Fibroblast of pulmonary artery (primary cell): ENCODE measurements at regions not wholly inside any gene's neighbourhood (a gene's known extent, or its start where the extent isn't known, plus 50 kb on each side); places are given as distances from the start of the nearest gene placed in this dataset.

Experiments
- DNase-seq: peaks from one replicate; pipeline ENCODE4 v3.0.0-alpha.2; 2010; ENCODE audit warnings: low read depth
- H3K4me3 ChIP-seq: replicated peaks from 2 replicates; pipeline ENCODE4 v1.5.1; 2011; ENCODE audit warnings: low read depth, mild to moderate bottlenecking, control low read depth, low read length, moderate library complexity
- TF ChIP-seq, protein P1 (sequence below): IDR thresholded peaks from 2 replicates; pipeline ENCODE4 v1.5.1; 2011; ENCODE audit warnings: mild to moderate bottlenecking, control low read depth, low read length, inconsistent platforms; ENCODE audit errors: missing control alignments

DNA sequence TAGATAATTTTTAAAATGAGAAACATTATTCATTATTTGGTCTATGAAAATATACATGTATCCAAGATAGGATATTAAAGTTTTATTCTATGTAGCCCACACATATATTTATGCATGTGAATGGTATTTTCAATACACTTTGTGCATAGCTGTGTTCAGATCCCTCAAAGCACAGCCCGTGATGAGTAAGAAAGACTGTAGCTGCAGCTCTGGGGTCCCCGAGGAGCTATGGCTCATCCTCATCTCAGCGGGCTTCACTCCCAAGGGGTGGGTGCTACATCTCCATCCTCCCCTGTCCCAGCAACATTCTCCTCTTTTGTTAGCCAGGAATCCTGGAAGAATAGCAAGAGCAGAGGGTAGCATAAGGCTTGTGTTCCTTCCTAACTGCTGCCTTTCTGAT, 130.8 kb downstream of the SAMD5 start:
- DNase-seq, result no peak
- no peak overlapping the region for H3K4me3 ChIP-seq
- TF ChIP-seq, protein P1, sequence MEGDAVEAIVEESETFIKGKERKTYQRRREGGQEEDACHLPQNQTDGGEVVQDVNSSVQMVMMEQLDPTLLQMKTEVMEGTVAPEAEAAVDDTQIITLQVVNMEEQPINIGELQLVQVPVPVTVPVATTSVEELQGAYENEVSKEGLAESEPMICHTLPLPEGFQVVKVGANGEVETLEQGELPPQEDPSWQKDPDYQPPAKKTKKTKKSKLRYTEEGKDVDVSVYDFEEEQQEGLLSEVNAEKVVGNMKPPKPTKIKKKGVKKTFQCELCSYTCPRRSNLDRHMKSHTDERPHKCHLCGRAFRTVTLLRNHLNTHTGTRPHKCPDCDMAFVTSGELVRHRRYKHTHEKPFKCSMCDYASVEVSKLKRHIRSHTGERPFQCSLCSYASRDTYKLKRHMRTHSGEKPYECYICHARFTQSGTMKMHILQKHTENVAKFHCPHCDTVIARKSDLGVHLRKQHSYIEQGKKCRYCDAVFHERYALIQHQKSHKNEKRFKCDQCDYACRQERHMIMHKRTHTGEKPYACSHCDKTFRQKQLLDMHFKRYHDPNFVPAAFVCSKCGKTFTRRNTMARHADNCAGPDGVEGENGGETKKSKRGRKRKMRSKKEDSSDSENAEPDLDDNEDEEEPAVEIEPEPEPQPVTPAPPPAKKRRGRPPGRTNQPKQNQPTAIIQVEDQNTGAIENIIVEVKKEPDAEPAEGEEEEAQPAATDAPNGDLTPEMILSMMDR, result no peak

DNA sequence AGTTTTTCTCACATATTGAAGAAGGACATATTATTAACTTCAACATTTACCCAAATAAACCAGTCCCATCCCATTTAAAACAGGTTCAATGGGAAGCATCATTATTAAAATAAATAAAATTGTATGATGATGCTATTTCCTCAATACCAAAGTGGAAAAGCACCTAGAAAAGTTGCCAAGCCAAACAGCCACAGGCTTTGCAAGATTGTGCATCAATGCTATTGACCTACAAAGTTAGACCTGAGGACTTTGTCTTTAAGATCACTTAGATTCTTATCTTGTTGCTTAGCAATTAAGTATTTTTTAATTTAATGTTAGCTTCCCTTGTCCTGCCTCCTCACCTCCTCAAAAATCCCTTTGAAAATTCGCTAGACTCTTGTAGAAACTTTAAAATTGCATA, 132.1 kb downstream of the SAMD5 start:
- no peak for DNase-seq
- TF ChIP-seq, protein P1, result no peak
- H3K4me3 ChIP-seq, result no peak overlapping the region

- TF ChIP-seq, protein P1, result no peak
- no peak for DNase-seq
- H3K4me3 ChIP-seq, result no peak overlapping the region
These were observed 133.0 kb downstream of the SAMD5 start for GRCh38 chr6:147641511-147641910.

GRCh38 chr6:147642458-147642857, 134.0 kb downstream of the SAMD5 start:
- peak; percentile 7 for DNase-seq
- H3K4me3 ChIP-seq, result no peak overlapping the region
- TF ChIP-seq, protein P1, result no peak

GRCh38 chr6:147643341-147644200, 135.1 kb downstream of the SAMD5 start:
- TF ChIP-seq, protein P1, result no peak
- H3K4me3 ChIP-seq, result no peak overlapping the region
- DNase-seq, result no peak

- no peak for DNase-seq
- H3K4me3 ChIP-seq, result no peak overlapping the region
- TF ChIP-seq, protein P1, result no peak
These were observed 140.4 kb downstream of the SAMD5 start for GRCh38 chr6:147648916-147649315.
